Spinal cord (tissue), 9 donors: ENCODE measurements at regions not wholly inside any gene's neighbourhood (a gene's known extent, or its start where the extent isn't known, plus 50 kb on each side); places are given as distances from the start of the nearest gene placed in this dataset.
"Not testable (repeated sequence)": the region's sequence is repeated elsewhere in the genome, so short reads cannot be mapped to it uniquely, and the experiment has no call there.

Experiments used
- DNase-seq, 6 donors: peaks; one replicate each; pipeline versions ENCODE4 v3.0.0 to v3.0.0-alpha.2; 2013 to 2015; ENCODE audit warnings: low spot score in 6 of 6, low read depth in 4 of 6
- H3K27ac ChIP-seq: one replicate; pipeline ENCODE4 v1.5.1; 2013; ENCODE audit warnings: low read depth, low read length, control low read depth
- H3K27me3 ChIP-seq: one replicate; pipeline ENCODE4 v1.6.1; 2013; ENCODE audit warnings: low read length; ENCODE audit not compliant: control insufficient read depth, insufficient read depth
- H3K36me3 ChIP-seq: one replicate; pipeline ENCODE4 v1.6.1; 2013; ENCODE audit warnings: low read length; ENCODE audit not compliant: control insufficient read depth, insufficient read depth
- H3K4me1 ChIP-seq: one replicate; pipeline ENCODE4 v1.6.1; 2013; ENCODE audit warnings: low read length; ENCODE audit not compliant: control insufficient read depth, insufficient read depth
- H3K4me3 ChIP-seq: one replicate; pipeline ENCODE4 v1.5.1; 2013; ENCODE audit warnings: low read depth, low read length, control low read depth
- H3K9me3 ChIP-seq: one replicate; pipeline ENCODE4 v1.6.1; 2013; ENCODE audit warnings: low read length; ENCODE audit not compliant: control insufficient read depth, insufficient read depth
- WGBS: methylation state at CpG from one replicate; pipeline ENCODE4 v1.1.5; 2013; ENCODE audit warnings: missing lambda C conversion rate; ENCODE audit not compliant: insufficient coverage; 5-methylcytosine and 5-hydroxymethylcytosine counted together
- donor health status: healthy.

DNA sequence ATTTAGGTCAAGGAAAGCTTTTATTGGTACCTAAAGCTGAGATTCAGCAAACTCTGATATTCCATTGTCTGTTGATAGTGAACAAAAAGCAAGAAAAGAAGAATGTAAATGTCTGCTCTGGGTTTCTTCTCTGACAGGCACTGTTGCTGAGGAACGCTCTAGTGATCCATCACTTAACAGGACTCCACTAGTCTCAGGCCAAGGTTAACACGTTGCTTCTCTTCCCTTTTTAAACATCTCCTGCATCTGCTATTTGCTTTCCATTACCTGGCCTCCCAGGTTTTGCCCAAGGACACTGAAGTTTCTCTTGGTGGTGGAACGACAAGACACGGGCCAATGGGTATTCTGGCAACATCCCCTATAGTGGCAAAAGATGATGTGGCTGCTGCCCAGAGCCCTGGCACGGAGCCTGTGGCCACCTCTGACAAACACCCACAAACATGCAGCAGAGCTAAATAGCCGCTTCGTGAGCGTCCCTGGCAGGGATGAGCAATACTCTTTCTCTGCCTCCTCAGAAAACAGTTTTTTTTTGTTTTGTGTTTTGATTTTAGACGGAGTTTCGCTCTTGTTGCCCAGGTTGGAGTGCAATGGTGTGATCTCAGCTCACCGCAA is 97.8 kb upstream of the AKAP13 start:
- WGBS = 80% methylated on average over 5 of the region's 11 CpGs
- DNase-seq = peak in 1 of 6 donors; percentile 7

DNA sequence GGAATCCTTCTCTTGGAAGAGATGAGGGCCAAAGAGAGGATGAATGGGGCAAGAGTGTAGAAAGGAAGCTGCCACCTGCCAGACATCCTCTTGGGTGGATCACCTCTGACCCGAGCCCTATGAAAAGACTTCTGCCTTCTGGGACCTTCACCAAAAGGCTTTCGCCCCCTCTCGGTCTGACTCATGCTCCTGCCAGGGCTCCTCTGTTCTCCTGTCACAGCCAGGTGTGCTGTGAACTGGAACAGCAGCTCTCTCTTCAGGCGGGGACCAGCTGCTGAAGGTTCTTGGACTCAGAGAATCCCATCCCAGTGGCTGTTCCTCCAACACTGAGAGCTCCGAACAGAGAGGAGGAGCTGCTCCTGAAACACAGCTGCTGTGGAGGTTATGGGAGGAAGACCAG is 96.6 kb upstream of the AKAP13 start:
- DNase-seq, H3K27ac ChIP-seq, H3K4me3 ChIP-seq, H3K36me3 ChIP-seq, H3K9me3 ChIP-seq, H3K27me3 ChIP-seq, H3K4me1 ChIP-seq: not testable (repeated sequence)
- 73% methylated on average over 2 of the region's 5 CpGs for WGBS

More for the DNA sequence above, 97.8 kb upstream of the AKAP13 start:
- H3K4me1 ChIP-seq = peaks cover 4% of the 10 kb centered on the region
- no peak overlapping the region for H3K27ac ChIP-seq
- H3K4me3 ChIP-seq = no peak overlapping the region
- no peaks in the 10 kb centered on the region for H3K36me3 ChIP-seq
- H3K9me3 ChIP-seq = no peaks in the 10 kb centered on the region
- H3K27me3 ChIP-seq = no peaks in the 10 kb centered on the region

DNA sequence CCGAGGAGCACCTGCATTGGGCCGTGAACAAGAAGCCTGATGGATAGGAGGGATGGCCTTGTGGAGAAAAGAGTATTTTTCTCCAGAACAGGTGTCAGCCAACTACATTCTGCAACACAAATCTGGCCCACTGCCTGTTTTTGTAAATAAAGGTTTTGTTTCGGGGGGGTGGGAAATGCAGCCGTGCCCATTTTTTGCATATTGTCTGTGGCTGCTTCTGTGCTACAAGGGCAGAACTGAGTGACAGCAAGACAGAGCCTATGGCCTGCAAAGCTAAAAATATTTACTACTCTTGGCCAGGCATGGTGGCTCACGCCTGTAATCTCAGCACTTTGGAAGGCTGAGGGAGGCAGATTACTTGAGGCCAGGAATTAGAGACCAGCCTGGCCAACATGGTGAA is 95.9 kb upstream of the AKAP13 start:
- no peaks in the 10 kb centered on the region for H3K27me3 ChIP-seq
- H3K4me1 ChIP-seq = peaks cover 5% of the 10 kb centered on the region
- no peak overlapping the region for H3K4me3 ChIP-seq
- no peaks in the 10 kb centered on the region for H3K9me3 ChIP-seq
- DNase-seq = no peak
- no peak overlapping the region for H3K27ac ChIP-seq
- WGBS = no CpG with 5 or more reads among the region's 5 CpGs
- no peaks in the 10 kb centered on the region for H3K36me3 ChIP-seq

DNA sequence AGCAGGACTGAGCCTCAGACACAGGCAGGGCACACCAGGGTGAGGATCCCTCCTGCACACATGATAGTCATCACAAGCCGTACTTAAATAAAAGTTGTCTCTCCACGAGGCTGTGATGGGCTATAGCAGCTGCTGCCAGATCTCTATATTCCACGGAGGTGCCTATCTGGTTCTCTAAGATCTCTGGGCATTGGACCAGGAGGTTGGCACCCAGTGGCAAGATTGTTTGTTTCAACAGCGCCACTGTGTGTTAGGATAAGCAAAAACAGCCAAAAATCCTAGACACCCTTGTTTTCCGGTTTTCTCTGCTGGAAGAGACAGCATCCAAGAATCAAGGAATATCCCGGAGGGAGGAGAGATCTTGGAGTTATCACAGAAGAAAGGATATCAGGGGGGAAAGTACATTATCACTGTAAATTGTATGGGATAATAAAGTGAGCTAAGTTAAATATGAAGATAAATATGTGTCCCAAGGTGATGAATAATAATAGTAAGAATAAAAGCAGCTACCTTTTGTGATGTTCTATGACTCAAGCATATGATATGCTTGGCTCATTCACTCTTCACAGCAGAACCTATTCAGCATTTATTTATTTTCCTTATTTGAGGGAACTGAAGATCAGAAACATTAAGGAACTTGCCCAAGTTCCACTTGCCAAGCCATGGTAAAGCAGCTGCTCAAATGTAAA is 90.6 kb upstream of the AKAP13 start:
- no peak overlapping the region for H3K4me3 ChIP-seq
- H3K36me3 ChIP-seq = no peaks in the 10 kb centered on the region
- no peaks in the 10 kb centered on the region for H3K9me3 ChIP-seq
- H3K4me1 ChIP-seq = peaks cover 3% of the 10 kb centered on the region
- WGBS = 54% methylated on average over 4 of the region's 6 CpGs
- no peak overlapping the region for H3K27ac ChIP-seq
- no peaks in the 10 kb centered on the region for H3K27me3 ChIP-seq
- DNase-seq = peak; percentile 17 to 86 (median 44)

DNA sequence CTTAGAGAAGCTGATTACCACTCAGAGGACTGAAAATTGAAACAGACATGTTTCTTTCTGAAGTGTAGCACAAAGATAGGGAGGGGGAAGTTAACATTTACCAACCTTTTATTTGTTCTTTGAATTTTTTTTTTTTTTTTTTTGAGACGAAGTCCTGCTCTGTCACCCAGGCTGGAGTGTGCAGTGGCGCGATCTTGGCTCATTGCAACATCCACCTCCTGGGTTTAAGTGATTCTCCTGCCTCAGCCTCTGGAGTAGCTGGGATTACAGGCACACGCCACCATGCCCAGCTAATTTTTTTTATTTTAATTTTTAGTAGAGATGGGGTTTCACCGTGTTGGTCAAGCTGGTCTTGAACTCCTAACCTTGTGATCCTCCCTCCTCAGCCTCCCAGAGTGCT is 87.8 kb upstream of the AKAP13 start:
- H3K4me1 ChIP-seq, DNase-seq, H3K9me3 ChIP-seq, H3K4me3 ChIP-seq, H3K36me3 ChIP-seq, H3K27ac ChIP-seq, H3K27me3 ChIP-seq: not testable (repeated sequence)
- no CpG with 5 or more reads among the region's 5 CpGs for WGBS

DNA sequence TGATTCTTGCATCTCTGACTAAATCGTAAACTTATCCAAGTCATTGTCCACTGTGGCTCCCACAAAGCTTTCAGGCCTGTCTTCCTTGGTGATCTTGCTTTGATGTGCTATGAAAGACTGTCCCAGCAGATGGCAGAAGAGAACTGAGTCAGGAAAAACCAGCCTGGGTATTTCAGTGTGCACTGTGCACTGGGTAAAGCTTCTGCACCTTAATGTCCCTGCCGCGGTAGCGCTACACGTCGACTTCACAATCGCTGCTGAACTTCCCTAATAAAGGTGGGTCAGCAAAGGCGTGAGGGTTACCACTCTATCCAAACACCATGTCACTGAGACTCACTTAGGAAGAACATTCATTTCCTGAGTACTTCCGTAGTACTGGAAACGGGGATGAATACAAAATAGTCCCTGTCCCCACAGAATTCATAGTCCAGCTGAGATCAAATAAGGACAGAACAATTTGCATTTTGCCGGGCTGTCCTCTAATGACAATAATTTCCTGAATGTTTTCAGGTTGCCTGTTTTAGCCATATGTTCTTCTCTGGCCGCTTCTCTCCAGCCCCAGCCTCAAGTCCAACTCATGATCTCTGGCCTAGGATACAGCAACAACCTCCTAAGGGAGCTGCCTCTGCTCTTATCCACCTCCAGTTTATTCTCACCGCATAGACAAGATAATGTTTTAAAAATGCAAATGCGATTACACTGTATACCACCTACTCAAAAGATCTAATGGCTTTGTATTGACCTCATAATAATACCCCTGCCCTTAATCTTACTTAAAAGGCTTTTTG is 83.6 kb upstream of the AKAP13 start:
- no peaks in the 10 kb centered on the region for H3K36me3 ChIP-seq
- peak overlapping the region; percentile 41 for H3K4me3 ChIP-seq
- no peak overlapping the region for H3K27ac ChIP-seq
- H3K4me1 ChIP-seq = no peaks in the 10 kb centered on the region
- DNase-seq = peak; percentile 64 to 95 (median 70)
- H3K9me3 ChIP-seq = no peaks in the 10 kb centered on the region
- WGBS = 19% methylated on average over 14 of the region's 14 CpGs
- no peaks in the 10 kb centered on the region for H3K27me3 ChIP-seq

DNA sequence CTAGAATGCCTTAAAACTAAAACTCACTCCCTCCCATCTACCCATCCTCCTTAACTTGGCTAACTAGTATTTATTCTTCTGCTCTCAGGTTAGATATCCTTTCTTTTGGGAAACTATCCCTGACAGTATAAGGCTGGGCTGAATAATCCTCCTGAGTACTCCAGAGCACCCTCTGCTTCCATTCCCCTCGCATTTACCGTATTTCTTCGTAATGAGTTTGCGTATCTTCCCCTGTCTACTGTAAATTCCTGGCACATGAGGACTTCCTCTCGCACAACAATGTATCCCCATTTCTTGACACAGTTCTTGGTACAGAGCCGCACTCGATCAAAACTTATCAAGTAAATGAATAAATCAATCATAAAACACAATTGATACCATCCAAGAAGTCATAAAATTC is 82.9 kb upstream of the AKAP13 start:
- no peaks in the 10 kb centered on the region for H3K9me3 ChIP-seq
- H3K27ac ChIP-seq = no peak overlapping the region
- H3K4me3 ChIP-seq = no peak overlapping the region
- DNase-seq = no peak
- no peaks in the 10 kb centered on the region for H3K4me1 ChIP-seq
- no peaks in the 10 kb centered on the region for H3K27me3 ChIP-seq
- H3K36me3 ChIP-seq = no peaks in the 10 kb centered on the region
- 100% methylated on average over 4 of the region's 7 CpGs for WGBS

DNA sequence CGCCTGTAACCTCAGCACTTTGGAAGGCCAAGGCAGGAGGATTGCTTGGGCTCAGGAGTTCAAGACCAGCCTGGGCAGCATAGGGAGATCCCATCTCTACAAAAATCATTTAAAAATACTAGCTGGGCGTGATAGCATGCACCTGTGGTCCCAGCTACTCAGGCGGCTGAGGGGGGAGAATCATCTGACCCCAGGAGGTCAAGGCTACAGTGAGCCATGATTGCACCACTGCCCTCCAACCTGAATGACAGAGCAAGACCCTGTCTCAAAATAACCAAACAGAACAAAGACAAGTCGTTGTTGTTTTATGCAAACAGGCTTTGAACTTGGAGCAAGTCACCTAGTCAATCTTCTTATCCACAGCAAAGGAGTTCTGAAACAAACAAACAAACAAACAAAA is 82.0 kb upstream of the AKAP13 start:
- H3K27ac ChIP-seq = no peak overlapping the region
- 89% methylated on average over 4 of the region's 4 CpGs for WGBS
- H3K4me1 ChIP-seq = no peaks in the 10 kb centered on the region
- H3K9me3 ChIP-seq = no peaks in the 10 kb centered on the region
- no peak overlapping the region for H3K4me3 ChIP-seq
- H3K27me3 ChIP-seq = no peaks in the 10 kb centered on the region
- no peaks in the 10 kb centered on the region for H3K36me3 ChIP-seq
- no peak for DNase-seq

DNA sequence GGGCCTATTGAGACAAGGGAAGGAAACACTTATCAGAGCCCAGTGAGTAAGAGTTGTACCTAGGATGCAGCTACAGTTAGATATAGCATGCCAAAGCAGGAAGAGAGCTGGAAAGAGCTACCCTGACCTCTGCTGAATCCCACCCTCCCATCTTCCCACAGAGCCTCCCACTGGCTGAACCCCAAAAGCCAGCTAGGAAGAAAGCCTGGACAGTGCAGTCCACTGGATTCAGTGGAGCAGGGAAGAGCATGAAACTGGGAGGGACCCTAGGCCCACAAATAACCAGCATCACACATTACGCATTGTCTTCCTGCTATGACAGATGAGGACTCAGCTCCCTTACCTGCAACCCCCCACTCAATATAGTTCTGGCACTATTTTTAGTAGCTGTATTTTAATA is 81.5 kb upstream of the AKAP13 start:
- no CpG with 5 or more reads among the region's 1 CpG for WGBS
- no peak for DNase-seq
- no peaks in the 10 kb centered on the region for H3K9me3 ChIP-seq
- H3K4me3 ChIP-seq = no peak overlapping the region
- H3K27me3 ChIP-seq = no peaks in the 10 kb centered on the region
- H3K36me3 ChIP-seq = no peaks in the 10 kb centered on the region
- no peak overlapping the region for H3K27ac ChIP-seq
- H3K4me1 ChIP-seq = no peaks in the 10 kb centered on the region
